Neural cell (in vitro differentiated cells): ENCODE measurements at regions not wholly inside any gene's neighbourhood (a gene's known extent, or its start where the extent isn't known, plus 50 kb on each side); places are given as distances from the start of the nearest gene placed in this dataset.

Experiments used
- H2AFZ ChIP-seq: fragments of 200-600, 300-800 bp; sonication (generic), shearing (Covaris generic); 2 replicates; pipeline ENCODE4 v1.6.0; 2014; ENCODE audit warnings: low read depth, mild to moderate bottlenecking, antibody characterized with exemption, low read length, moderate library complexity
- H3F3A ChIP-seq: fragments of 200-600 bp; shearing (Covaris generic); 2 replicates; pipeline ENCODE4 v1.6.1; 2016; ENCODE audit warnings: mild to moderate bottlenecking, moderate library complexity, mixed read lengths, antibody characterized with exemption, low read length; ENCODE audit not compliant: insufficient read depth, poor library complexity, severe bottlenecking
- H3K27ac ChIP-seq: fragments of 200-600, 300-800 bp; sonication (generic), shearing (Covaris generic); 2 replicates; pipeline ENCODE4 v1.5.1; 2014; ENCODE audit warnings: mild to moderate bottlenecking, low read length, moderate library complexity
- H3K27me3 ChIP-seq: fragments of 300-800, 200-600 bp; sonication (generic), shearing (Covaris generic); 2 replicates; pipeline ENCODE4 v1.6.0; 2014; ENCODE audit warnings: mild to moderate bottlenecking, low read depth, low read length, moderate library complexity; ENCODE audit not compliant: insufficient read depth
- H3K36me3 ChIP-seq: fragments of 300-800, 200-600 bp; sonication (generic), shearing (Covaris generic); 2 replicates; pipeline ENCODE4 v1.5.1; 2014; ENCODE audit warnings: mild to moderate bottlenecking, antibody characterized with exemption, low read length, moderate library complexity; ENCODE audit not compliant: insufficient read depth
- H3K4me2 ChIP-seq: fragments of 300-800, 200-600 bp; sonication (generic), shearing (Covaris generic); 2 replicates; pipeline ENCODE4 v1.6.0; 2014; ENCODE audit warnings: mild to moderate bottlenecking, low read length
- H3K4me3 ChIP-seq: fragments of 300-800, 200-600 bp; sonication (generic), shearing (Covaris generic); 2 replicates; pipeline ENCODE4 v1.5.1; 2014; ENCODE audit warnings: mild to moderate bottlenecking, low read length, moderate library complexity
- H3K79me2 ChIP-seq: fragments of 200-600 bp; shearing (Covaris generic); replicated peaks from 2 replicates; pipeline ENCODE4 v1.6.0; 2014; ENCODE audit warnings: mild to moderate bottlenecking, low read length, moderate library complexity; ENCODE audit not compliant: insufficient read depth
- H3K9ac ChIP-seq: fragments of 300-800, 200-600 bp; sonication (generic), shearing (Covaris generic); 2 replicates; pipeline ENCODE4 v1.6.1; 2016; ENCODE audit warnings: mild to moderate bottlenecking, low read length, mixed read lengths
- H3K9me2 ChIP-seq: fragments of 200-600 bp; shearing (Covaris generic); 2 replicates; pipeline ENCODE4 v1.6.1; 2016; ENCODE audit warnings: mild to moderate bottlenecking, low read length, mixed read lengths; ENCODE audit not compliant: insufficient read depth
- H3K9me3 ChIP-seq: fragments of 200-600, 300-800 bp; sonication (generic), shearing (Covaris generic); 2 replicates; pipeline ENCODE4 v1.6.1; 2016; ENCODE audit warnings: mild to moderate bottlenecking, mixed run types, low read length, moderate library complexity, mixed read lengths
- H4K20me1 ChIP-seq: fragments of 200-600 bp; shearing (Covaris generic); 2 replicates; pipeline ENCODE4 v1.6.1; 2016; ENCODE audit warnings: mild to moderate bottlenecking, mixed run types; ENCODE audit not compliant: insufficient read depth
- EP300 ChIP-seq: fragments of 450-650 bp; conservative IDR thresholded peaks from 2 replicates; pipeline ENCODE4 v1.6.1; 2014; ENCODE audit warnings: antibody characterized with exemption, mild to moderate bottlenecking, moderate library complexity; ENCODE audit not compliant: poor library complexity, severe bottlenecking
- EZH2 ChIP-seq: fragments of 200-600, 300-800 bp; shearing (Covaris generic), sonication (generic); IDR thresholded peaks from 2 replicates; pipeline ENCODE4 v1.6.1; 2014; ENCODE audit warnings: antibody characterized with exemption, low read length, borderline replicate concordance, mild to moderate bottlenecking; ENCODE audit not compliant: insufficient read depth, poor library complexity, severe bottlenecking
- MXI1 ChIP-seq: fragments of 450-650 bp; conservative IDR thresholded peaks from 2 replicates; pipeline ENCODE4 v1.6.1; 2014; ENCODE audit warnings: antibody characterized with exemption, mild to moderate bottlenecking; ENCODE audit not compliant: poor library complexity, severe bottlenecking
- POLR2AphosphoS5 ChIP-seq: IDR thresholded peaks from 2 replicates; pipeline ENCODE4 v1.6.1; 2012
- RAD21 ChIP-seq: fragments of 450-650 bp; conservative IDR thresholded peaks from 2 replicates; pipeline ENCODE4 v1.6.1; 2014; ENCODE audit warnings: antibody characterized with exemption, mild to moderate bottlenecking, moderate library complexity
- SMC3 ChIP-seq: fragments of 450-650 bp; conservative IDR thresholded peaks from 2 replicates; pipeline ENCODE4 v1.6.1; 2014; ENCODE audit warnings: antibody characterized with exemption, mild to moderate bottlenecking, moderate library complexity; ENCODE audit not compliant: poor library complexity
- TAF1 ChIP-seq: IDR thresholded peaks from 2 replicates; pipeline ENCODE4 v1.6.1; 2012; ENCODE audit warnings: low read depth
- TF ChIP-seq, protein P1 (sequence below): IDR thresholded peaks from 2 replicates; pipeline ENCODE4 v1.6.1; 2012; ENCODE audit warnings: borderline replicate concordance
- TF ChIP-seq, protein P2 (sequence below): fragments of 450-650 bp; IDR thresholded peaks from 2 replicates; pipeline ENCODE4 v1.5.1; 2014; ENCODE audit warnings: antibody characterized with exemption, mild to moderate bottlenecking, moderate library complexity; ENCODE audit not compliant: poor library complexity, severe bottlenecking

DNA sequence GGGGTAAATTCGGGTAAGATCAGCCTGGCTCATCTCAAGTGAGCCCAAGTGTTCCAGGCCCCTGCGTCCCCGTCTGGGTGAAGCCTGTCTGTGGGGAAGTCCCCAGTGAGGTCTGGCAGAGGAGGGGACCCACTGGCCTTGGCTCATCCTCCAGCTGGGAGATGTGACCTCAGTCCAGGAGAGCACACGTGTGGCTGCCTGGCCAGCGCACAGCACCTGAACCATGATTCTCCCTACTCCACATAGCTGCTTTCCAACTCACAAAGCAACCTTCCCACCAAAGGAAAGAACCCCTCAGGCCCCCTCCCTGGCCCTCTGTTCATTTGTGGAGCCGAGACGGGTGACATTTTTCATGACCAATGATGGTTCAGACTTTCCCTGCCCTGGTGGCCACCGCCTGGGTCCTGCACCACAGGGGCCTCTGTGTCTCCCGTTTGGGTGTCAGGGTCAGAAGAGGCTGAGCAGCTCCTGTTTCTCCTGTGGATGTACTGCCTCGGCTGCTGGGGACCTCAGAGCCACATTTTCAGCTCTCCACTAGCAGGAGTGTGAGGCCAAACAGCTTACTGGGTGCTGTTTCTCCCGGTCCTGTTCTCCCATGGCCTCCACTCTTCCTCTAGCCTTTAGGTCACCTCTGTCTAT, 111.4 kb downstream of the CPZ start:
- Histone ChIP-seq H3K4me3 (no peak overlapping the region), H3K9me3 (no peaks in the 10 kb centered on the region), H4K20me1 (no peaks in the 10 kb centered on the region), H3K9me2 (no peaks in the 10 kb centered on the region), H3K4me2 (no peak overlapping the region), H3K79me2 (no peaks in the 10 kb centered on the region), H3K27ac (no peak overlapping the region), H3K9ac (no peak overlapping the region), H3F3A (no peaks in the 10 kb centered on the region), H2AFZ (no peak overlapping the region), H3K27me3 (no peaks in the 10 kb centered on the region), H3K36me3 (no peaks in the 10 kb centered on the region)
- TF ChIP-seq MXI1 (no peak), SMC3 (no peak), POLR2AphosphoS5 (no peak), EZH2 (no peak), TAF1 (no peak), EP300 (no peak), RAD21 (no peak)
- TF ChIP-seq, protein P1, sequence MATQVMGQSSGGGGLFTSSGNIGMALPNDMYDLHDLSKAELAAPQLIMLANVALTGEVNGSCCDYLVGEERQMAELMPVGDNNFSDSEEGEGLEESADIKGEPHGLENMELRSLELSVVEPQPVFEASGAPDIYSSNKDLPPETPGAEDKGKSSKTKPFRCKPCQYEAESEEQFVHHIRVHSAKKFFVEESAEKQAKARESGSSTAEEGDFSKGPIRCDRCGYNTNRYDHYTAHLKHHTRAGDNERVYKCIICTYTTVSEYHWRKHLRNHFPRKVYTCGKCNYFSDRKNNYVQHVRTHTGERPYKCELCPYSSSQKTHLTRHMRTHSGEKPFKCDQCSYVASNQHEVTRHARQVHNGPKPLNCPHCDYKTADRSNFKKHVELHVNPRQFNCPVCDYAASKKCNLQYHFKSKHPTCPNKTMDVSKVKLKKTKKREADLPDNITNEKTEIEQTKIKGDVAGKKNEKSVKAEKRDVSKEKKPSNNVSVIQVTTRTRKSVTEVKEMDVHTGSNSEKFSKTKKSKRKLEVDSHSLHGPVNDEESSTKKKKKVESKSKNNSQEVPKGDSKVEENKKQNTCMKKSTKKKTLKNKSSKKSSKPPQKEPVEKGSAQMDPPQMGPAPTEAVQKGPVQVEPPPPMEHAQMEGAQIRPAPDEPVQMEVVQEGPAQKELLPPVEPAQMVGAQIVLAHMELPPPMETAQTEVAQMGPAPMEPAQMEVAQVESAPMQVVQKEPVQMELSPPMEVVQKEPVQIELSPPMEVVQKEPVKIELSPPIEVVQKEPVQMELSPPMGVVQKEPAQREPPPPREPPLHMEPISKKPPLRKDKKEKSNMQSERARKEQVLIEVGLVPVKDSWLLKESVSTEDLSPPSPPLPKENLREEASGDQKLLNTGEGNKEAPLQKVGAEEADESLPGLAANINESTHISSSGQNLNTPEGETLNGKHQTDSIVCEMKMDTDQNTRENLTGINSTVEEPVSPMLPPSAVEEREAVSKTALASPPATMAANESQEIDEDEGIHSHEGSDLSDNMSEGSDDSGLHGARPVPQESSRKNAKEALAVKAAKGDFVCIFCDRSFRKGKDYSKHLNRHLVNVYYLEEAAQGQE = no peak
- TF ChIP-seq, protein P2, sequence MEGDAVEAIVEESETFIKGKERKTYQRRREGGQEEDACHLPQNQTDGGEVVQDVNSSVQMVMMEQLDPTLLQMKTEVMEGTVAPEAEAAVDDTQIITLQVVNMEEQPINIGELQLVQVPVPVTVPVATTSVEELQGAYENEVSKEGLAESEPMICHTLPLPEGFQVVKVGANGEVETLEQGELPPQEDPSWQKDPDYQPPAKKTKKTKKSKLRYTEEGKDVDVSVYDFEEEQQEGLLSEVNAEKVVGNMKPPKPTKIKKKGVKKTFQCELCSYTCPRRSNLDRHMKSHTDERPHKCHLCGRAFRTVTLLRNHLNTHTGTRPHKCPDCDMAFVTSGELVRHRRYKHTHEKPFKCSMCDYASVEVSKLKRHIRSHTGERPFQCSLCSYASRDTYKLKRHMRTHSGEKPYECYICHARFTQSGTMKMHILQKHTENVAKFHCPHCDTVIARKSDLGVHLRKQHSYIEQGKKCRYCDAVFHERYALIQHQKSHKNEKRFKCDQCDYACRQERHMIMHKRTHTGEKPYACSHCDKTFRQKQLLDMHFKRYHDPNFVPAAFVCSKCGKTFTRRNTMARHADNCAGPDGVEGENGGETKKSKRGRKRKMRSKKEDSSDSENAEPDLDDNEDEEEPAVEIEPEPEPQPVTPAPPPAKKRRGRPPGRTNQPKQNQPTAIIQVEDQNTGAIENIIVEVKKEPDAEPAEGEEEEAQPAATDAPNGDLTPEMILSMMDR = no peak

DNA sequence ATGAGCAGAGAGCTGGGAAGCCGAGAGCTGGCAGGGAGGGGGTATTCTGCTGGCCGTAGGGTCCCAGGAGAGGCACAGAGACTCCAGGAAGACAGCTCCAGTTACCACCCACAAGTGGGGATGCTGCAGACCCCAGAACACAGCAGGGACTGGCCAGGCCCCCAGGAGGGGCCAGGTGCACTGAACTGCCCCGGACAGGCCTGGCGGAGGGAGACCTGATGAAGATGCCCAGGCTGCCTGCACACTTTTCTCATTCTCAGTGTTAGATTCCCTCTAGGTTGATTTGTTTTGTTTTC, 110.8 kb downstream of the CPZ start:
- no peaks in the 10 kb centered on the region for H4K20me1 ChIP-seq
- H3K9ac ChIP-seq = no peak overlapping the region
- no peaks in the 10 kb centered on the region for H3K36me3 ChIP-seq
- H2AFZ ChIP-seq = no peak overlapping the region
- no peak overlapping the region for H3K27ac ChIP-seq
- H3K27me3 ChIP-seq = no peaks in the 10 kb centered on the region
- H3K4me2 ChIP-seq = no peak overlapping the region
- no peaks in the 10 kb centered on the region for H3K79me2 ChIP-seq
- H3K9me3 ChIP-seq = no peaks in the 10 kb centered on the region
- no peaks in the 10 kb centered on the region for H3F3A ChIP-seq
- no peaks in the 10 kb centered on the region for H3K9me2 ChIP-seq
- H3K4me3 ChIP-seq = no peak overlapping the region
- no peak for TF ChIP-seq EP300
- TF ChIP-seq EZH2 = no peak
- no peak for TF ChIP-seq SMC3
- TF ChIP-seq POLR2AphosphoS5 = no peak
- TF ChIP-seq, protein P1 = no peak
- no peak for TF ChIP-seq MXI1
- no peak for TF ChIP-seq RAD21
- TF ChIP-seq, protein P2 = no peak
- no peak for TF ChIP-seq TAF1
